Neural progenitor cell (in vitro differentiated cells): ENCODE measurements at regions not wholly inside any gene's neighbourhood (a gene's known extent, or its start where the extent isn't known, plus 50 kb on each side); places are given as distances from the start of the nearest gene placed in this dataset.
A peak's percentile ranks its signal among the peaks of the same experiment; 100 is the strongest.

Source experiments
- DNase-seq: peaks from one replicate; pipeline ENCODE4 v3.0.0-alpha.2; 2016; ENCODE audit warnings: low spot score
- H2AFZ ChIP-seq: fragments of 200-600 bp; sonication (generic); replicated peaks from 2 replicates; pipeline ENCODE4 v1.6.1; 2016; ENCODE audit warnings: antibody characterized with exemption
- H3F3A ChIP-seq: fragments of 200-600 bp; sonication (generic); 2 replicates; pipeline ENCODE4 v1.6.1; 2016; ENCODE audit warnings: antibody characterized with exemption, low read depth
- H3K27ac ChIP-seq: fragments of 200-600 bp; sonication (generic); 2 replicates; pipeline ENCODE4 v1.5.1; 2016; ENCODE audit warnings: mild to moderate bottlenecking
- H3K27me3 ChIP-seq: fragments of 200-600 bp; sonication (generic); 2 replicates; pipeline ENCODE4 v1.6.1; 2016; ENCODE audit warnings: mild to moderate bottlenecking, moderate library complexity
- H3K36me3 ChIP-seq: fragments of 200-600 bp; sonication (generic); 2 replicates; pipeline ENCODE4 v1.5.1; 2016
- H3K4me1 ChIP-seq: fragments of 200-600 bp; sonication (generic); 2 replicates; pipeline ENCODE4 v1.6.1; 2016; ENCODE audit warnings: mixed run types
- H3K4me2 ChIP-seq: fragments of 200-600 bp; sonication (generic); 2 replicates; pipeline ENCODE4 v1.6.1; 2016
- H3K4me3 ChIP-seq: fragments of 200-600 bp; sonication (generic); 2 replicates; pipeline ENCODE4 v1.5.1; 2016
- H3K79me2 ChIP-seq: fragments of 200-600 bp; sonication (generic); 2 replicates; pipeline ENCODE4 v1.6.1; 2016; ENCODE audit warnings: low read depth
- H3K9ac ChIP-seq: fragments of 200-600 bp; sonication (generic); 2 replicates; pipeline ENCODE4 v1.6.1; 2016
- H3K9me3 ChIP-seq: fragments of 200-600 bp; sonication (generic); 2 replicates; pipeline ENCODE4 v1.5.1; 2016; ENCODE audit warnings: low read depth
- H4K20me1 ChIP-seq: fragments of 200-600 bp; sonication (generic); 2 replicates; pipeline ENCODE4 v1.6.1; 2016; ENCODE audit warnings: low read depth
- H3K27ac Mint-ChIP-seq: 3 replicates; pipeline ENCODE4 v1.8.0; 2021; ENCODE audit warnings: mixed read lengths
- H3K27me3 Mint-ChIP-seq: 2 replicates; pipeline ENCODE4 v1.8.0; 2022; ENCODE audit warnings: low read depth, mild to moderate bottlenecking, inconsistent platforms, moderate library complexity, mixed read lengths; ENCODE audit not compliant: insufficient read depth
- H3K36me3 Mint-ChIP-seq: 3 replicates; pipeline ENCODE4 v1.8.0; 2021; ENCODE audit warnings: mixed read lengths
- H3K4me1 Mint-ChIP-seq: 3 replicates; pipeline ENCODE4 v1.8.0; 2021; ENCODE audit warnings: mixed read lengths
- H3K4me3 Mint-ChIP-seq: 3 replicates; pipeline ENCODE4 v1.8.0; 2021; ENCODE audit warnings: mild to moderate bottlenecking, moderate library complexity, mixed read lengths
- H3K9me3 Mint-ChIP-seq: 3 replicates; pipeline ENCODE4 v1.8.0; 2020; ENCODE audit warnings: mixed read lengths
- CTCF ChIP-seq: fragments of 200-600 bp; sonication (generic); IDR thresholded peaks from 2 replicates; pipeline ENCODE4 v1.5.1; 2017; ENCODE audit warnings: antibody characterized with exemption, mild to moderate bottlenecking
- EZH2 ChIP-seq: fragments of 200-600 bp; sonication (generic); IDR thresholded peaks from 2 replicates; pipeline ENCODE4 v1.6.1; 2017; ENCODE audit warnings: antibody characterized with exemption, mild to moderate bottlenecking, moderate library complexity
- EZH2phosphoT487 ChIP-seq: fragments of 200-600 bp; sonication (generic); IDR thresholded peaks from 2 replicates; pipeline ENCODE4 v1.6.1; 2017; ENCODE audit warnings: antibody characterized with exemption

GRCh38 chr13:99895444-99896368 lies 75.9 kb downstream of the ZIC5 start:
- no peaks in the 10 kb centered on the region for H3K79me2 ChIP-seq
- H3K27ac ChIP-seq, result no peak overlapping the region
- Mint-ChIP-seq H3K27me3 (peaks cover 13% of the 10 kb centered on the region), H3K9me3 (peaks cover 21% of the 10 kb centered on the region), H3K36me3 (peaks cover 39% of the 10 kb centered on the region), H3K4me3 (no peak overlapping the region), H3K27ac (no peak overlapping the region), H3K4me1 (peaks cover 61% of the 10 kb centered on the region)
- H3F3A ChIP-seq, result peaks cover 59% of the 10 kb centered on the region
- peaks cover 63% of the 10 kb centered on the region for H3K4me1 ChIP-seq
- peak; percentile 80 for DNase-seq
- H3K27me3 ChIP-seq, result peaks cover 19% of the 10 kb centered on the region
- H3K4me2 ChIP-seq, result peak overlapping the region; percentile 59
- peak overlapping the region; percentile 31 for H3K4me3 ChIP-seq
- no peak overlapping the region for H2AFZ ChIP-seq
- H3K9me3 ChIP-seq, result no peaks in the 10 kb centered on the region
- no peaks in the 10 kb centered on the region for H4K20me1 ChIP-seq
- no peak overlapping the region for H3K9ac ChIP-seq
- TF ChIP-seq EZH2, result peak; percentile 42
- no peak for TF ChIP-seq EZH2phosphoT487
- H3K36me3 ChIP-seq, result no peaks in the 10 kb centered on the region

DNA sequence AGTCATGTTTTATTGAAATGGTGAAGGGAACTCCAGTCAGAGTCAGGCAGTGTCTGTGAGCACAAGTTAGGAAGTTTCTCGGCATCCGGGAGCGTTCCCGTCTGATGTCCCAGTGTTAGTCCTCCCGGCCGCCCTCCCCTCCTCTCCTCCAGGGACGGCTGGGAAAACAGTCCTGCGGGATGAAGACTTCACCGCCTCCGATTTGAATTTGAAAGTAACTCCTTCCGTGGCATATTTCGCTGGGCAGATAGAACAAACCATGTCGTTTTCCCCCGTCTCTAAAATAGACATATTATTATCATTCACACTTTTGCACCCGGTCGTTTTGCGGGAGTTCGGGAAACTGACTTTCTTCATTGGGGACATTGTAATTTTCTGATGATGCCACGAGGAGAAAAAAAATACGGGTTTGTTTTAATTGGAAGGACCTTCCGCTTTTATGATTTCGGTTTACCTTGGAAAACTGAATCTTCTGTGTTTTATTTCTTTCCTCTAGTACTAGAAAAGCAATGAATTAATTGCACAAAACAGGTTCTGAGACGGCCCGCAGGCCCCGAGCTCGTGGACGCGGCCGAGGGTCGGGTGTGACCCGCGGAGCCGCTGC lies 76.6 kb downstream of the ZIC5 start:
- Histone ChIP-seq H3K9me3 (no peaks in the 10 kb centered on the region), H3K4me3 (peak overlapping the region; percentile 31), H3F3A (peaks cover 59% of the 10 kb centered on the region), H3K4me1 (peaks cover 63% of the 10 kb centered on the region), H3K9ac (no peak overlapping the region), H3K79me2 (no peaks in the 10 kb centered on the region), H3K27me3 (peaks cover 19% of the 10 kb centered on the region), H3K36me3 (no peaks in the 10 kb centered on the region), H3K27ac (no peak overlapping the region), H2AFZ (no peak overlapping the region), H3K4me2 (peak overlapping the region; percentile 59), H4K20me1 (no peaks in the 10 kb centered on the region)
- H3K4me1 Mint-ChIP-seq, result peaks cover 58% of the 10 kb centered on the region
- peaks cover 21% of the 10 kb centered on the region for H3K9me3 Mint-ChIP-seq
- H3K27me3 Mint-ChIP-seq, result peaks cover 13% of the 10 kb centered on the region
- no peak overlapping the region for H3K4me3 Mint-ChIP-seq
- H3K27ac Mint-ChIP-seq, result no peak overlapping the region
- peaks cover 35% of the 10 kb centered on the region for H3K36me3 Mint-ChIP-seq
- no peak for TF ChIP-seq EZH2
- TF ChIP-seq CTCF, result no peak
- no peak for TF ChIP-seq EZH2phosphoT487
- DNase-seq, result peak; percentile 39

DNA sequence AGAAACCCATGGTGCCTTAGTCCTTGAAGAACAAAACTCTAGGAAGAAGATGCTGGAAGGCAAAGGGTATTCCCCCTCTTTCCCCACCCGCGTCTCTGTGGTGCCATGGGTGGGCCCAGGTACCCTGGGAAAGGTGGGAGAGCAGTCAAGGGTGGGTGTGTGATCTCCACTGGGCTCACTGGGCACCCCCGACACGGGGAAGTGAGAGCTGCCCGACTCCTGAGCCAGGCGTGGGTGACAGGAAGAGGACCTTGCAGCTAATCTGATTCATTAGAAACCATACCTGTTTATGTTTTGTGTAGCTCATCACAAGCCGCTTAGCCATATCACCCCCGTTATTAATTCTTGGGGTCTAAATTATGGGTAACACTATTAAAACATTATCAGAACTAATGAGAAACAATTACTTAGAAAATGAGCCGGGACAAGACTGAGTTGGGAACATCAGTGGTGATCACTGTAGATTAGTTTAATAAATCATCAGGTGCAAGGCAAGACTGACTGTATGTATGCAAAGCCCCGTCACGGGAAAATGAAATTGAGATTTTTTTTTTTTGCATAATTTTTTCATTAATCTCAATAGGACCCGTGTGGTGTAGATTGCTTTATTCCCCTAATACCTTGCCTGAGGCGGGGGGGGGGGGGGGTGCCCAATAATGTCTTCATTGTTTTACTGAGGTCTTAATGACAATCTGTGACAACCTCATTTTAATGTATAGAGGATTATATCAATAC lies 77.3 kb downstream of the ZIC5 start:
- Histone ChIP-seq H3K79me2 (no peaks in the 10 kb centered on the region), H3K36me3 (no peaks in the 10 kb centered on the region), H3K9ac (no peak overlapping the region), H3K27ac (no peak overlapping the region), H3F3A (peaks cover 59% of the 10 kb centered on the region), H4K20me1 (no peaks in the 10 kb centered on the region), H3K9me3 (no peaks in the 10 kb centered on the region), H3K4me2 (no peak overlapping the region), H2AFZ (no peak overlapping the region), H3K4me1 (peaks cover 62% of the 10 kb centered on the region), H3K27me3 (peaks cover 19% of the 10 kb centered on the region), H3K4me3 (no peak overlapping the region)
- Mint-ChIP-seq H3K27ac (peak overlapping the region; percentile 31), H3K9me3 (peaks cover 21% of the 10 kb centered on the region), H3K4me3 (no peak overlapping the region), H3K27me3 (peaks cover 13% of the 10 kb centered on the region), H3K4me1 (peaks cover 61% of the 10 kb centered on the region), H3K36me3 (peaks cover 40% of the 10 kb centered on the region)
- DNase-seq, result no peak
- TF ChIP-seq EZH2 (no peak), CTCF (no peak), EZH2phosphoT487 (no peak)
